MM.1S (cell line): ENCODE measurements at regions not wholly inside any gene's neighbourhood (a gene's known extent, or its start where the extent isn't known, plus 50 kb on each side); places are given as distances from the start of the nearest gene placed in this dataset.

ENCODE experiments used
- DNase-seq: peaks from one replicate; pipeline ENCODE4 v3.0.0-alpha.2; 2015
- H2AFZ ChIP-seq: fragments of 300-600 bp; sonication (generic); 2 replicates; pipeline ENCODE4 v1.6.0; 2016; ENCODE audit warnings: antibody characterized with exemption, low read length
- H3F3A ChIP-seq: fragments of 300-600 bp; sonication (generic); 2 replicates; pipeline ENCODE4 v1.6.1; 2016; ENCODE audit warnings: mild to moderate bottlenecking, antibody characterized with exemption, low read length, moderate library complexity, mixed read lengths; ENCODE audit not compliant: insufficient read depth
- H3K27ac ChIP-seq: fragments of 300-600 bp; sonication (generic); 2 replicates; pipeline ENCODE4 v1.5.1; 2016; ENCODE audit warnings: mild to moderate bottlenecking, low read length
- H3K27me3 ChIP-seq: fragments of 300-600 bp; sonication (generic); replicated peaks from 2 replicates; pipeline ENCODE4 v1.6.0; 2016; ENCODE audit warnings: low read length; ENCODE audit not compliant: insufficient read depth
- H3K36me3 ChIP-seq: fragments of 300-600 bp; sonication (generic); replicated peaks from 2 replicates; pipeline ENCODE4 v1.6.1; 2016; ENCODE audit warnings: mild to moderate bottlenecking, low read length, mixed read lengths; ENCODE audit not compliant: insufficient read depth
- H3K4me1 ChIP-seq: fragments of 300-600 bp; sonication (generic); 2 replicates; pipeline ENCODE4 v1.6.1; 2016; ENCODE audit warnings: low read length, mixed read lengths
- H3K4me2 ChIP-seq: fragments of 300-600 bp; sonication (generic); 2 replicates; pipeline ENCODE4 v1.6.0; 2016; ENCODE audit warnings: low read depth, low read length
- H3K4me3 ChIP-seq: fragments of 300-600 bp; sonication (generic); 2 replicates; pipeline ENCODE4 v1.5.1; 2016; ENCODE audit warnings: low read length, mixed read lengths
- H3K79me2 ChIP-seq: fragments of 300-600 bp; sonication (generic); 2 replicates; pipeline ENCODE4 v1.6.1; 2016; ENCODE audit warnings: mixed run types, low read length, mixed read lengths
- H3K9ac ChIP-seq: fragments of 300-600 bp; sonication (generic); 2 replicates; pipeline ENCODE4 v1.6.1; 2016; ENCODE audit warnings: low read length, mixed read lengths
- H3K9me2 ChIP-seq: fragments of 300-600 bp; sonication (generic); replicated peaks from 2 replicates; pipeline ENCODE4 v1.6.1; 2016; ENCODE audit warnings: mild to moderate bottlenecking, low read length, mixed read lengths; ENCODE audit not compliant: insufficient read depth
- H3K9me3 ChIP-seq: fragments of 300-600 bp; sonication (generic); replicated peaks from 2 replicates; pipeline ENCODE4 v1.6.1; 2016; ENCODE audit warnings: mild to moderate bottlenecking, low read length, mixed read lengths; ENCODE audit not compliant: insufficient read depth
- H4K20me1 ChIP-seq: fragments of 300-600 bp; sonication (generic); 2 replicates; pipeline ENCODE4 v1.6.1; 2016; ENCODE audit warnings: mild to moderate bottlenecking, low read length, moderate library complexity, mixed read lengths; ENCODE audit not compliant: insufficient read depth
- CTCF ChIP-seq: fragments of 300-600 bp; sonication (generic); IDR thresholded peaks from 2 replicates; pipeline ENCODE4 v1.5.1; 2016; ENCODE audit warnings: antibody characterized with exemption, low read length, mixed read lengths
- EZH2 ChIP-seq: fragments of 300-600 bp; sonication (generic); optimal IDR thresholded peaks from 2 replicates; pipeline ENCODE3; 2017; ENCODE audit warnings: low read depth, mild to moderate bottlenecking, antibody characterized with exemption, low read length, mixed read lengths
- EZH2phosphoT487 ChIP-seq: fragments of 300-600 bp; sonication (generic); IDR thresholded peaks from 2 replicates; pipeline ENCODE4 v1.6.1; 2018; ENCODE audit warnings: antibody characterized with exemption, low read length

GRCh38 chr9:16960084-16960483 is 89.6 kb upstream of the BNC2 start:
- Histone ChIP-seq H3K4me1 (no peaks in the 10 kb centered on the region), H3K27me3 (no peaks in the 10 kb centered on the region), H2AFZ (no peak overlapping the region), H3K27ac (no peak overlapping the region), H3K9ac (no peak overlapping the region), H3K9me2 (no peaks in the 10 kb centered on the region), H3K79me2 (no peaks in the 10 kb centered on the region), H3F3A (no peaks in the 10 kb centered on the region), H3K4me2 (no peak overlapping the region), H3K36me3 (no peaks in the 10 kb centered on the region), H4K20me1 (no peaks in the 10 kb centered on the region), H3K9me3 (no peaks in the 10 kb centered on the region), H3K4me3 (no peak overlapping the region)
- no peak for DNase-seq
- TF ChIP-seq CTCF (no peak), EZH2phosphoT487 (no peak), EZH2 (no peak)

GRCh38 chr9:16959391-16959790 is 88.9 kb upstream of the BNC2 start:
- no peak overlapping the region for H2AFZ ChIP-seq
- H3K4me2 ChIP-seq, result no peak overlapping the region

GRCh38 chr9:16954040-16954439 is 83.6 kb upstream of the BNC2 start:
- no peaks in the 10 kb centered on the region for H3K9me2 ChIP-seq
- no peak overlapping the region for H3K9ac ChIP-seq
- no peaks in the 10 kb centered on the region for H3F3A ChIP-seq
- H3K27ac ChIP-seq, result no peak overlapping the region
- no peaks in the 10 kb centered on the region for H4K20me1 ChIP-seq
- no peaks in the 10 kb centered on the region for H3K79me2 ChIP-seq
- TF ChIP-seq CTCF (no peak), EZH2phosphoT487 (no peak), EZH2 (no peak)
- no peak for DNase-seq
- H3K4me1 ChIP-seq, result no peaks in the 10 kb centered on the region
- H2AFZ ChIP-seq, result no peak overlapping the region
- H3K4me3 ChIP-seq, result no peak overlapping the region
- no peaks in the 10 kb centered on the region for H3K36me3 ChIP-seq
- H3K4me2 ChIP-seq, result no peak overlapping the region
- no peaks in the 10 kb centered on the region for H3K9me3 ChIP-seq
- no peaks in the 10 kb centered on the region for H3K27me3 ChIP-seq

More at GRCh38 chr9:16959391-16959790, 88.9 kb upstream of the BNC2 start:
- no peak for DNase-seq
- Histone ChIP-seq H3K27me3 (no peaks in the 10 kb centered on the region), H3K36me3 (no peaks in the 10 kb centered on the region), H3K27ac (no peak overlapping the region), H3K4me3 (no peak overlapping the region), H3K9me3 (no peaks in the 10 kb centered on the region), H3F3A (no peaks in the 10 kb centered on the region), H3K9me2 (no peaks in the 10 kb centered on the region), H3K4me1 (no peaks in the 10 kb centered on the region), H3K9ac (no peak overlapping the region), H4K20me1 (no peaks in the 10 kb centered on the region), H3K79me2 (no peaks in the 10 kb centered on the region)
- TF ChIP-seq EZH2 (no peak), CTCF (no peak)

- Histone ChIP-seq H3K4me2 (no peak overlapping the region), H3K79me2 (no peaks in the 10 kb centered on the region), H3K27ac (no peak overlapping the region), H2AFZ (no peak overlapping the region), H3K4me1 (no peaks in the 10 kb centered on the region), H3K9ac (no peak overlapping the region), H3K9me2 (no peaks in the 10 kb centered on the region), H4K20me1 (no peaks in the 10 kb centered on the region), H3K36me3 (no peaks in the 10 kb centered on the region), H3K9me3 (no peaks in the 10 kb centered on the region), H3K27me3 (no peaks in the 10 kb centered on the region), H3F3A (no peaks in the 10 kb centered on the region), H3K4me3 (no peak overlapping the region)
- DNase-seq, result no peak
- TF ChIP-seq CTCF, result no peak
- TF ChIP-seq EZH2, result no peak
- TF ChIP-seq EZH2phosphoT487, result no peak
Measured at GRCh38 chr9:16951502-16951901, 81.0 kb upstream of the BNC2 start.
